ENCODE measurements at regions not wholly inside any gene's neighbourhood (a gene's known extent, or its start where the extent isn't known, plus 50 kb on each side); places are given as distances from the start of the nearest gene placed in this dataset.

GRCh38 chr3:3902161-3902560, 102.9 kb downstream of the LRRN1 start:
- TF ChIP-seq MAX (IDR thresholded peaks at IDR 0.05) (no peak), GABPA (IDR thresholded peaks at IDR 0.05 in 1 of 2, conservative IDR thresholded peaks at IDR 0.05 in 1 of 2) (no peak), CTCF (IDR thresholded peaks at IDR 0.05; ENCODE audit: low read depth, low read length, missing input control) (no peak), YY1 (IDR thresholded peaks at IDR 0.05) (no peak), EGR1 (IDR thresholded peaks at IDR 0.05; ENCODE audit: low read depth in 2 of 2) (no peak), ATF3 (IDR thresholded peaks at IDR 0.05) (no peak), RXRA (IDR thresholded peaks at IDR 0.05) (no peak), TAF1 (conservative IDR thresholded peaks at IDR 0.05) (no peak), NR2F2 (IDR thresholded peaks at IDR 0.05) (no peak), REST (IDR thresholded peaks at IDR 0.05) (no peak), RAD21 (IDR thresholded peaks at IDR 0.05) (no peak), JUND (IDR thresholded peaks at IDR 0.05) (no peak)
